HG03571 (cell line): ENCODE measurements at regions not wholly inside any gene's neighbourhood (a gene's known extent, or its start where the extent isn't known, plus 50 kb on each side); places are given as distances from the start of the nearest gene placed in this dataset.
A peak's percentile ranks its signal among the peaks of the same experiment; 100 is the strongest.

ENCODE experiments used
- ATAC-seq: cut with Tn5 transposase; IDR thresholded peaks from one replicate; pipeline ENCODE4 v1.9.1; 2021; ENCODE audit not compliant: unreplicated experiment

- ATAC-seq: no peak
These were observed 84.4 kb upstream of the RAD23B start for GRCh38 chr9:107198718-107199117.

- no peak for ATAC-seq
These were observed 75.0 kb upstream of the RAD23B start for GRCh38 chr9:107208121-107208520.

- no peak for ATAC-seq
These were observed 72.3 kb upstream of the RAD23B start for GRCh38 chr9:107210775-107211174.

GRCh38 chr9:107211284-107211923 is 71.7 kb upstream of the RAD23B start:
- ATAC-seq: no peak

GRCh38 chr9:107212613-107213012 is 70.5 kb upstream of the RAD23B start:
- ATAC-seq: no peak

GRCh38 chr9:107213080-107213479 is 70.0 kb upstream of the RAD23B start:
- ATAC-seq: no peak

DNA sequence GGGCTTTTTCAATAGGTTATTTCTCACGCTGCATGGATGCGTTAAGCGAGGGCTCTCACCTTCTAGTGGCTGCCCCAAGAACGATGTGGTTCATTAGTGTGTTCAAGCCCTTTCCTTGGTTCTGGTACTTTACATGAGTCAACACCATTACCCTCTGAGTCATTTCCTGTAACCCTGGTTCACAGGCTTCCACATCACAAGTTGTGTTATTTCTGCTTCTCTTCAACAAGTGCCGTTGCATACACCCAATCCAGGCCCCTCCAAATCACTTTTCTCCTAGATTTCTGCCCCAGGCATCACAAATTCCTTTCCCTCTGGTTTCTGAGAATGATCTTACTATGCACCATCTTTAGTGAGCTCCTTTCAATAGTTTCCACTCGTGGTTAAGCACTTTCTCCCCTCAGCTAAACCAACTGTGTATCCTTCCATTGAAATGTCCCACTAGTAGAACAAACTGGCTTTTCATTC is 69.5 kb upstream of the RAD23B start:
- peak; percentile 98 for ATAC-seq

- no peak for ATAC-seq
These were observed 68.7 kb upstream of the RAD23B start for GRCh38 chr9:107214381-107214780.

DNA sequence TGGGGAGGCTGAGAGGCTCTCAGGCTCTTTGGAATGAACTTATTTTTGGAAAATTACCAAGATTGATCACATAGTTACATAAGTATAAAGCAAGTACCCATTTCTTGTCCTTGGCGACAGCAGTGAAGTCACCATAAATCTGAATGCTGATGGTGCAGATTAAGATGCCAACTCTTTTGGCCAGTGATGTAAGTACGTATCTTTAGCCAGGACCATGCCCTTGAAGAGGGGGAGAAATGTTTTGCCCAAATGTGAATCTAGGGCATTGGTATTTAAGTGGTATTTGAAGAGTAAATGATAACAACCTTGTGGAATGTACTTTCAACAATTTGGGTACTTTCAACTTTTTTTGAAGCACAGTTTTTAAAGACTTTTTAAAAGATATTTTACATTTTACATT is 68.2 kb upstream of the RAD23B start:
- no peak for ATAC-seq

DNA sequence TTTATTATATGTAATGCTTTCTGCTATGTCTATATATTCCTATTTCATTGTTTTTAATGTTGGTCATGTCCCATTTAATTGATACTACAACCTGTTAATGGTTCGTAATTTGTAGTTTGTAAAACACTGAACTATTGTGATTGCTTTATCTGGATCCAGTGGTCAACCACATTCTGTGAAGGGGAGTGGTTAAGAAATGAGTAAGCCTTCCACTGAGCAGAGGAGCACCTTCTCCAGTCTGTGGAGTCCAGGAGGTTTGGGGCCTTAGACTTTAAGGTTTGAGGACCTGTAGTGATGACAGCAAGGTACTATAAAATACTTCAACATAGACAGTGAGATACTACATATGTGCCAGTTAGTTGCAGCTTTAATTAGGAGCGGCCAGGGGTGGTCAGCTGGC is 67.7 kb upstream of the RAD23B start:
- ATAC-seq: no peak

GRCh38 chr9:107216329-107216728 is 66.8 kb upstream of the RAD23B start:
- no peak for ATAC-seq

GRCh38 chr9:107218829-107219485 is 64.1 kb upstream of the RAD23B start:
- ATAC-seq: peak; percentile 64

GRCh38 chr9:107219486-107220077 is 63.5 kb upstream of the RAD23B start:
- peak; percentile 23 for ATAC-seq

DNA sequence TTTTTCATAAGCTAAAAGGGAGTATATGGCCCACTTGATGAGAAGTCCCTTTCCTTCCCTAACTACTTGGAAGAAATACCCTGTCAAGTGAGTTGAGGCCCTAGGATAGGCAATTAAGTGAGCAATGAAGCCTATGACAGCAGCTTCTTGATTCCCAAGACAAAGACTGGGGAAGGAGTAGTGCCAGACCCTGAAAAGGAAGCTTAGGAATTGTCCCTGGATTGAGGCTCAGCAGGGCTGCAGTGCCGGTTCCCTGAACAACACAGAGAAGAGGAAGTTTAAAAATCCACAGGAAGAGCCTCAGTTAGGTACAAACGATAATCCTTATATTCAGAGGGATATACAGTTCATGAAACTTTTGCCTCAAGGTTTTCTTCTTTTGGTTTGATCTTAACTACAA is 61.8 kb upstream of the RAD23B start:
- no peak for ATAC-seq

DNA sequence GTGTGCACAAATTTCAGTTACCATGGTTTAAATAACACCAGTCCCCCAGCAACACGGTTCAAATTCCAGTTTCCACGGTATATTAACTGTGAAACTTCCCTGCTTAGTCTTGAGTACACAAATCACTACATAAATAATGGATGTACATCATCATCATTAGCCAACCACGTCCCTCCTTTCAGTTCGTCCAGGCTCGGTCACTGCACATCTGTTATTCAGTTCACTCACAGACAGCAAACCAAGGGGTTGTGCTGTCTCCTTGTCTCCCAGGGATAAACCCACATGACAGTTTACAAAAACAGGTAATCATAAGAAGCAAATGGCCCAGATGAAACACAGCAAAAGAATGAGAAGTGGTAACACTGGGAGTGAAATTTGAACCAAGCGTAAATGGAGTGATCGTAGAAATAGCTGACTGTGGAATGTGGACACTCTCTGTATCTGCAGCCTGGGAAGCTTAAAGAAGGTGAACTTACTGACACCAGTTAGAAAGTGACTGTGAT is 61.0 kb upstream of the RAD23B start:
- no peak for ATAC-seq

- no peak for ATAC-seq
These were observed 59.7 kb upstream of the RAD23B start for GRCh38 chr9:107223381-107223780.

GRCh38 chr9:107224252-107224651 is 58.8 kb upstream of the RAD23B start:
- ATAC-seq: no peak

GRCh38 chr9:107226421-107226820 is 56.7 kb upstream of the RAD23B start:
- ATAC-seq: no peak

GRCh38 chr9:107227774-107228173 is 55.3 kb upstream of the RAD23B start:
- ATAC-seq: no peak

DNA sequence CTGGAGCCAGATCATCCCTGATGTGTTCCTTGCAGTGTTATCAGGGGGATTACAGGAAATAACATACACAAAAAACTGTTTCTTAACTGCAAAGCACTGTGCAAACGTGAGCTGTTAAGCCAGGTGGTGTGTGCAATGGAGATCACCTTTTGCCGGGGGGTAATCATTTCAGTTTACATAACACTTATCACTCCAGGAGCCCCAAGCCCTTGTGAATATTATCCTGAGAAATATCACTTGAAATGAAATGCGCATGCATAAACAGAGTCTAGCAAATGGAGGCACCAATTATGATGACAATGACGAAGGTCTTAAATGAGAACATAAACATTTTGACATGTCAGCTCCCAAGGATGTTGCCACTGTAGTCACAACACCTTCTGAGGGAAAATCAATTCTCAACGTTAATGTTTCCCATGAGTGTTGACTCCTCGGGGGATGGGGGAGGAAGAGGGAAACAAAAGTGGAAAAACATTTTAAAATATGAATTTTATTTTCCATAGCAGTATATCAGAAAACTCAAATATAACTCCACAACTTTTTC is 54.5 kb upstream of the RAD23B start:
- ATAC-seq: no peak

DNA sequence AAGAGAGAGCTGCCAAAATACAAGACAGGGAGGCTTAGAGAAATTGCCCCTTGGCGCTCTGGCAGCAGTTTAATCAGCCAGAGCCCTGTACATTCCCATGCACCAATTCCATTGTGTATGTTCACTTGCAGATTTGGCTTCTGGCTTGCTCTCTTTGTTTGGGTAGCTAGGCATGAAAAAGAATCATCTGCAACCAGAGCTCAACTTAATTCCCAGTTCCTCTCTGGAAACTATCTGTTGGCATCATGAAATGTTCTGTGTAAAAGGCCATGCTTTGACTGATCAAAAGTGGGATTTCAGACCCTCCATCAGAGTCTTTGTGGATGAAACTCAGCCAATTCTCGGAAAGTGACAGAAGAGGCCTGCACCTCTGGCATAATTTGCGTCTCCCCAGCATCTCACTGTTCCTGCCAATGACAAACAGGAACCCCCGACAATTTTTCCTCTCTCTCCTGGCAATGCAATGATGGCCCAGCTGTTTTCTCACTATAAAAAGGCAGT is 53.8 kb upstream of the RAD23B start:
- no peak for ATAC-seq
